ENCODE measurements at regions not wholly inside any gene's neighbourhood (a gene's known extent, or its start where the extent isn't known, plus 50 kb on each side); places are given as distances from the start of the nearest gene placed in this dataset.

DNA sequence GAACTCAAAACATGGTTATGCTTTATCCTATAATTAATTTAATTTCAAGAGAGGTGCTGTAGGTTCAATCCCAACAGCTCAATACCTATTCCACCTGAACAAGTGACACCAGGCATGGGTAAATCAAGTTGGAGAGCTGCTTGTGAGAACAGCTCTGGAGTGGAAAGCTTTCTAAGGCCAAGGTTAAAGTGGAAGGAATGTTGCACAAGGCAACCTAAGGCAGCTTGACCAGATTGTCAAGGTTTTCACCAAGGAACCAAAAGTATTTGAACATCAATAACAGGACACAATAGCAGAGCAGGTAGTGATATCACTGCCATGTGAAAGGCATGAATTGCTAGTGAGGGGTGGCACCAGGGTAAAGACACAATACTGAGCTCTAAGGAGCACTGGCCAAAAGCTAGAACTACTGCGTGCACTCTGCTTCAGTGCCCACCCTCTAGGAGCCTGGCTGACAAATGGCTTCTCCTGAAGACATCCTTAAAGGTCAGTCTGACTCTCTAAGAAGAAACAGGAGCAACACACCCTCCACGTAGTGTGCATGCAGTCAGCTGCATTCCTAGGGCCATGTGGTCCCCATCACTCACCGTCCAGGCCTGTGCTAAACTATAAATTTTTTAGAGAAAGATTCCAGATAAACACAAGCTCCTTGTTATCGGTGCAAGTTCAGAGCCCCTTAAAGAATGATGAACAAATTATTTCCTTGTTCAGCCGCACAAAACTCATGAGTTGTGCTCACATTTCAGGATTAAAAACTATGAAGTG lies 677.7 kb upstream of the KLF4 start:
- no peak for DNase-seq

DNA sequence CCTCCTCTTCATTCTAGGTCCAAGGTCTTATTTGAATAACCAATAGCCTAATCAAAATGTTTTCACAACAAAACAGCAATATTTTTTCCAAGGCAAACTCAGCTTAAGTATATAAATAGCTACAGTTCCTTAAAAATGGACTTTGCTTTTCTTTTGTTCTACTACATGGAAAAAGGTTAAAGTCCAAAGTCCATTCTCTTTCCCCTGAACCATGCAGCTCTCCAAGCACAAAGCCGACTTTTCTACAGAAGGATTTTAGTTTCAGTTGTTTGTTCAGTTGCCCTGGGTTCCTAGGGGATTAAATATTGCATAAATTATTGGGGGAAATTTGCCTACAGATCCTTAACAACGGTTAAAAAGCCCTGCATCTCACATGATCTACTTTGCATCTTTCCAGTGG lies 677.0 kb upstream of the KLF4 start:
- no peak for DNase-seq

DNA sequence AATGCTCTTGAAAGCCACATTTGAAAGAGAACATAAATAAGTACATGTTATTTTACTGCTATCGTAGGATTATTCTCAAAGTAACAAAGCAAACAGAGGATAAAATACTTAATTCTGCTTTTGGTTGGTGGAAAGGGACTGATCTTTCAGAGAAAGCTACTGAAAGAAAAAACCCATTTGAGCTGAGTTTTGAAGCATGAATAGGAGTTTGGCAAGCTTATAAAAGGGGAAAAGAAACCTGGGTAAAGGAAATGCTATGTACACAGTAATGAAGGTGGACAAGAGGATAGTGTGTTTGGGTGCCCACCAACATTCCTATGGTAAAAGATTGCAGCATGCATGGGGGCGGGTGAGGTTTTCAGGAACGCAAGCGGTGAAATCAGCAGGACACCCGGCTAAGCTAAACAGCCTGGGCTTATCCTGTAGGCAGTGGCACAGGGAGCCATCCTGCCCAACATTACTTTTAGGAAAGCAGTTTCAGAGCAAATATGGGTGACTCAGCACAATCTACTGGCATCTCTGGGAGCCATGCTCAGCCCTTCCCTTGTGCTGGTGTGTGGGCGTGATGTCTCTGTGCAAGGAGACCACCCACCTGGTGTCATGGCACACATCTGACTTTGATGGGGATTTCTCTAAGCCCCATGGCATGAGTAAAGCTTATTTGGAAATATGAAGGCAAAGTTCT lies 673.9 kb upstream of the KLF4 start:
- no peak for DNase-seq

DNA sequence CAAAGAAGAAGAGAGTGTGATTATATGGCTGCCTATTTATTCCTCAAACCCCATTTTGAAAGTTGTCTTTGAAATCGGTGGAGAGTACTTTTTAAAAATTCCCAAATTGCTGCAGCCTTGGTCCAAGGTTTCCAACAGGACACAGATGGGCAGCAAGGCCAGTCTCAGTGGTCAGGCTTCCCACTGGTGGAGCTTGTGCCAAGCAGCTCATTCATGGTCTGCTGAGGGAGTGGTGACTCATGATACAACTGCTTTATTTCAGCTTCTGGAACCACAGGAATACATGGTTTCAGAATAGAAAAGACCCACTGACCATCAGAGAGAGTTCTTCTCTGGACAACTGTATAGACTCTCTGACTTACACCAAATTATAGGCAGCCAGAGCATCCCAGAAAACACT lies 673.1 kb upstream of the KLF4 start:
- no peak for DNase-seq

DNA sequence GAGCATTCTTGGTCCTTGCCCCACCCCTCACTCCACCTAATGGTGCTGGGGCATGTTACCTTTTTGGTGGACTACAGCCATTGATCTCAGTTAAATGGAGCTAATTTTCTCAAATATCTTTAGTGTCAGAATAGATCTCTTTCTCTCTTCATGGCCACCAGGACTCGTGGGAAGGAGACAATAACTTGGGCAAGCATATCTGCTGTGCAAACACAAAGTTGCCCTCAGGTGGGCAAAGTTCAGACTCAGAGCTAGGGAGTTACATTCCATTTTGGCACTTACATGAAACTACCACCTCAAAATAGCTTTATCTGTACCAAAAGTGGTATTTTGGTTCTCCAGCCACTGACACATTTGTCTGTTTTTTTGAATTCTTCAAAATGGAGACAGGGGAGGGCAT lies 671.9 kb upstream of the KLF4 start:
- no peak for DNase-seq

DNA sequence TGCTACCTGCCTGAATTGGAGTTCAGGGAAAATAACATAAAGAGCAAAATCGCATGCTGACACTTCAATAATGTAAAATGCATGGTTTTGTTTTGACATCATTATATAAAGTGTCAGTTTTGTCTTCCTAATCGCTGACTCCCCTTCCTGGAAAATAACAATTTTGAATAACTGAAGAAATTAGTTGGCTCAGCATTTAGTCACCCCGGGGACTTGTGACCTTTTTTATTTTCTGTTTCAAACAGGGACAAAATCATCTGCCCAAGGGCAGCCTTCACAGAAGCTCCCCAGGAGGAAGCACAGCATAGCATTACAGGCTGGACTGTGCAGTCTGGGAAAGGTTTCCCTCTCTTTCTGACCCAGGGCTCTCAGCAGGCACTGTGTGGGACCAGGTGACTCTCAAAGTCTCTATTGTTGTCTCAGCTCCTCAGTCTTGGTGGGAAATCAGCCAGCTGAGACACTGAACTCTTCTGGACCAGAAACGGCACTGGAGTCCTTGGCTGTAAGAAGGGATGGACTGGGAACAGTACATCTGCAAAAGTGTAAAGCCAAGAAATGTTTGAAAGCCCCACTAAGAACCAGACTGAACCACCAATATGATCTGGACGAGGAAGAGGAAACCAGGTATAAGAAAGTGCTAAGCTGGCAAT lies 671.3 kb upstream of the KLF4 start:
- no peak for DNase-seq

DNA sequence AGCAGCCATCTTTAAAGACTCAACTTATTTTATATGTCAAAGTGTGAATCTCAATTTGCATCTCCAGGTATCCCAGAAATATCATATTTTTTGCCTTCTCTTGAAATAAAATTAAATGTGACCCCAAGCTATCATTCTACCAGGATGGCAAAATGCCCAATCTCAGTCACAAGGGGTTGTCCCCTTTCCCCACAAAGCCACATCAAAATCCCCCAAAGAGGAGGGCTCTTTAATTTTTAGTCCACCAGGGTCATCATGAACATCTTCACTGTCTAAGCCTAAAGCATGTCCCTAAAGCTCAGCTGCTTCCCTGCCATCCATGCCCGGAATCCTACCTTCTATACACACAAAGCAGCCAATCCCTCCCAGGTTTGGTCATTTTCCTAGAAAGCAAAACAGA lies 670.5 kb upstream of the KLF4 start:
- no peak for DNase-seq

DNA sequence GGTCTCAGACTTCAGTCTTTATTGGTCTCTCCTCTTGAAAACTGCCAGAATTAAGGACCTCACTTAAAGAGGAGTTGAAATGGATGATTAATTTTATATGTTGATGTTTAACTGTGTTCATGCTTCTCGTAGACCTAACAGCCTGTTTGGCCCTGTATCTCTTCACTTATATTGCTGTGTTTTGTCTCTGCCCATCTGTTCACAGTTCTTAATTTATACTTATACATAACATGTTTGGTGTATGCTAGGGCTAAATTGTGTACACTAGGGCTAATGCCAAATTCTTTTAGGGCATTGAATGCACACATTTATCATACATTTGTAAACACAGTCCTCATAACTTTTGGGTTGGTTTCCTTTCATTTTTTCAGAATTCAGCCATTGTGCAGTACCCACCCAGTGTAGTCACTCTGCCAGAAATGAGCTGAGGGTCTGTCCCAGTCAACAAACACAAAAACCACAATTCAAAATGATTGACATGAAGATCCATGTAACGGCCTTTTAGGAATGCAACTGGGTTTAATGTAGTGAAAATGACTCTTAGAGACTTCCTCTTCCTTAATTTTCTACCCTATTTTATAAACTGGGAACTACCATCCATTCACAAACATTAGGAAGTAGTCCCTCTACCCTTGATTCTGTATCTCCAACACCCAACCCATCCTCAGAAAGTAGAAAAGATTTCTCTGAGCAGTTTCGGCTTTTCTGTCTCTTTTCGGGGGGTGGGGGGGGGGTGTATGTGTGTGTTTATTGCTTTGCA lies 668.8 kb upstream of the KLF4 start:
- DNase-seq: no peak

DNA sequence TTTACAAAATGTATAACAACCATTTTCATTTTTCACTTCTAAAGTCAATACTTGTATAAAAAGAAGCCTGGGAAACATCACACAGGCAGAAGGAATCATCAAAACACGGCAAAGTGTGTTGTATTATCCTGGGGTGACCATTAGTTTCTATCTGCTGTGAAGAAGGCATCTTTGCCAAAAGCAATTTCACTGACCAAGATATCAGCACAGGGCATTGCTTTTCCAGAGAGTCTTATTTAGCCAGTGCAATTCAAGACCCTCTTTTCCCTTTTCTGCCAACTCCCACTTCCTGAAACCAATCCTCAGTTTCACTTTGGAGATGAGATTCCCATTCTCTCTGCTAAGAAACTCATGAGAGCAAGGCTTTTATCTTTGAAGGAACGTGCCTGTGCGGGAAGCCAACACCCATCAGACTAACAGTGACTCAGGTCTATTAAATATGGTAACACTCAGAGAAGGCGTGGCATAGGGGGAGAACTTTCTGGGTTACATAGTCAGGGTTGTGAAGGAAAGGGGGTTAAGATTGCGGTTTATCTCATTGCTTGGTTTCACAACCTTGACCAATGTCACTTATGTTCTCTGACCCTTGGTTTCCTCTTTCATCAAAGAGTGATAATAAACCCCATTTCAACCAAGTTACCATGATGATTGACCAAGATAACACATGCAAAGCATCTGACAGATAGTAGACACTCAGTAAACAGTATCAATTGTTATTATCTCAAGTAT lies 666.9 kb upstream of the KLF4 start:
- DNase-seq: no peak

DNA sequence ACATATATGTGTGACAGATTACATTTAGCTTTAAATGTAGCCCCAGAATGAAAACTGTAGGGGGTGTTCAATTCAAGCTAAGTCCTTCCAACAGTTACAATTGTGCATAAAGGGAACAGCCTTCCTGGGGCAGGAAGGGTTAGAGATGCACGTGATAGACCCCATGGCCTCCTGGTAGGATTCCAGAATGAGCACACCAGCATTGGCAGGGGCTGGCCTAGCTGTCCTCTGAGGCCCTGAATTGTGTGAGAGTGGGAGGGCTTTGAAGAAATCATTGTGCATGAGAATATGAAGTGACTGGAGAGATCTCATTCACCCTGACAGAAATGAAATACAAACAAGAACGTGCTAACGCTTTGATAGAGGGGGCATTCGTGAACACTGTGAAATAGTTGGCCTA lies 663.8 kb upstream of the KLF4 start:
- DNase-seq: no peak

DNA sequence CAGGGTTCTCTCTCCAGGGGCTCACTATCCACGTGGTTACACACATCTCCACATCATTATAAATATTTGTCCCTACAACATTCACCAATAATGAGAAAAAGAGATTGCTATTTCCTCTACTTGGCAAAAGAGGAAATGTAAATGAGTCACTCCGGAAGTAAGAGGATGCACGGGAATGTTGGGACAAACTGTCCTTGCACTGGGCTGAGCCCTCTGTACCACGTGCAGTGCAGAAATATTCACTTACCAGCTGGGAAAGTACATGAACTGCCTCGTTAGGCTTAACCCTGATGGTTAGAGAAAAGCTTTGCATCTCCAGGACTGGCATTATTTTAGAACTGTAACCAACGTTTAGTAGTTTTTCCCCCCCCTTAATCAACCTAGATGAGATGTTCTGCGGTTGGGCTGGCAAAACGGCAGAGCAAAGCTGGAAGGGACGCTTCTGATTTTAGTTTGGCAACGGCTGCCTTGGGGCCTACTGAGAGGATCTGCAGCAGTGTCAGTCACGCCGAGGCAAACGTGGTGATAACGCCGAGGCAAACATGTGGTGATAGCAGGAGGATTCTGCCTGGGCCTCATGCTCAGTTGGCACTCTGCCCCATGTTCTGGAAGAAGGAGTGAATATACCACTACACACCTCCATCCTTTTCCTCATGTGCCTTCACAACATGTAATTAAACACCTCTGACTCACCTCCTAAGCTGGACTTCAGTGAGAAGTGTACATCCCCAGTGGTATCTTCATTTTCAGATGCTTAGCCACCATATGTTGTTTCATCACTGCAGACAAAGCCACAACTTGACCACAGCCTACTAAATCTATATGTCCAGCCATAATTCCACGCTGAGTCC lies 661.4 kb upstream of the KLF4 start:
- DNase-seq: no peak

DNA sequence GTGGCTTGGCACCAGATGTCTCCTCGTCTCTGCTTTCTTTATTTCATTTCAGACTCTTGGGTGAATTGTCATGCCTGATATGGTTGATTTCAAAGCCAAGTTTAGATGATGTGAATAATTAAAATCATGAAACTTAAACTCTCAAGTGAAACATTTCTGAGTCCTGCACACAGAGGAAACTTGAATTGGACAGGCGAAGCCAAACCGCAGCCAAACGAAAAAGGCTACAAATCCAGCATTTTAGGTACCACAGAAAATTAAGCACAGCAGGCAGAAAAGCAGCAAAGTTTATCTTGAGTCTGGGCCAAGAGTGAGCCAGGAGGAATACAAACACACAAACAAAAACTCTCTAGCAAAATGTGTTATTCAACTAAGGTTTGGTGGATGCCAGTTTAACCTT lies 659.8 kb upstream of the KLF4 start:
- DNase-seq: no peak

DNA sequence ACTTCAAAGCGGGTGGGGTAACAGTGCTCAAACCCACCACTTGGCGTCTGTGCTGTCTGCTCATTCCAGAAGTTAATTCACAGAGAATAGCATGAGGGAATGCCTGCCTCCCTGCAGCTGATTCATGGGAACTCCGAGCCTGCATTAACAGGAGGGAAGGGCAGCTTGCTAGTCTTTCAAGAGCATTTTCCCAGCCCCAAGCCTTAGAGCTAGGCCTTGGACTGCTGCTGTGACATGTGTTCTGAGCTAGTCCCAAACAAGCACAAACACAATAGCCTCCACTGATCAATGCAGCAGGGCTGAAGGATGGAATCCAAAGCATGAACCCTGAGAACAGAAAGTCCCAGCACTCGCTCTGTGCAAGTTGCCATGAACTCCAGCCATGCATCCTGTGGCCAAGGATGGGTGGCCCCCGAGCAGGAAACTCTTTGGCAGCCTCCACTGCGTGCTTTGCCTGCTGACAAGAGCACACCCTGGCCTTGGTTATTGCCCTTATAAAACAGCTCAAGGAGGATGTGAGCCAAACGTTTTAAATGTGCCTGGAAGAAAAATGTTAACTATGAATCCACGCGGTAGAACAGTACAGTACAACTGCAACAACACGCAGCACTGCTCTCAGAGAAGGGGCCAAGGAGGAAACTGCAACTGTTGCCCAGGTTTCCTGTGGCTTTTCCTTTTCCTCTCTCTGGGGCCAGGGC lies 653.1 kb upstream of the KLF4 start:
- peak; percentile 87 for DNase-seq

DNA sequence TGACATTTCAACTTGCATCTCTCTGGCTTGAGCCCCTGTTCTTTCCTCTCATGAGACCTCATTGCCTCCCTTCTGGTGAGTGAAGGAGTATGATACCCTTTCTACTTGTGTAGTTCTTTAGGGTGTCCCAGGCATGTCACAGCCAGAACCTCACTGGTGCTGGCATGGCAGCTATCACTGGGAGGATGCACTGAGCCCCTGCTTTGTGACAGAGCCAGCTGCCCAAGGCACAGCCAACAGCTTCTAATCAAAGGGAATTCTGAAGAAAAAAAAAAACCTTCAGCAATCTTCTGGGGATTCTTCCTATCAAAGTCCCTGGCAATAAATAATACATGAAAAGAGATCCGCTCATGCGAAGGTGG lies 652.6 kb upstream of the KLF4 start:
- no peak for DNase-seq

DNA sequence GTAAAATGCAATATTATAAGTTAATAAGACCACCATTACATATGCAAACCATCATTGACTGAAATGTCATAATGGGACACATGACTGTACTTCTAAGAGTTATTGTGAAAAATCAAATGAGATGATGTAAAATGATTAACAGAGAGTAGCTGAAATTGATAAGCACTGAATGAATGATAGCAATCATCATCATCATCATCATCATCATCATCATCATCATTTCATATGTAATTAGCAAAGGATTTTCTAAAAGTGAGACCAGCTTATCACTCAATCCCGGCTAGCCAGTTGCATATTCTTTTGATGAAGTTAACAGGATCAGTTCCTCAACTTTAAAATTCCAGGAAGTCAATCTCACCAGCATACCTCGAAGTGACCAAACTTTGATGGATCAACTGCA lies 650.3 kb upstream of the KLF4 start:
- no peak for DNase-seq

DNA sequence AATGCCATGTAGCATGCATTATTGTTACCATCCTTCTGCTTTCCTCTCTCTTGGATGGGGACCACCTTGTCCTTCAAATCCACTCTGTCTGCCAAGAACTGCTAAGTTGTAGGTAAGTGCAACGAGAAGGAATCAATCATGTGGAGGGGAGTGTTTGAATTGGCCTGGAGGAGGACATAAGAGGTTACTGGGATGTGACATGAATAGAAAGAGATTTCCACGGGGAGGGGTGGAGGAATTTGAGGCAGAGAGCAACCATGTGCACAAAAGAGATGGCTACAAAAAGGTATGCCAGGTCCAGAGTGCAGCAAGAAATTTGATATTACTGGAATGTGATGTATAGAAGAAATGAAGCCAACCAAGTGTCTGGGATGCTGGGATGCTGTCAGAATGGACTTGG lies 648.9 kb upstream of the KLF4 start:
- DNase-seq: no peak

DNA sequence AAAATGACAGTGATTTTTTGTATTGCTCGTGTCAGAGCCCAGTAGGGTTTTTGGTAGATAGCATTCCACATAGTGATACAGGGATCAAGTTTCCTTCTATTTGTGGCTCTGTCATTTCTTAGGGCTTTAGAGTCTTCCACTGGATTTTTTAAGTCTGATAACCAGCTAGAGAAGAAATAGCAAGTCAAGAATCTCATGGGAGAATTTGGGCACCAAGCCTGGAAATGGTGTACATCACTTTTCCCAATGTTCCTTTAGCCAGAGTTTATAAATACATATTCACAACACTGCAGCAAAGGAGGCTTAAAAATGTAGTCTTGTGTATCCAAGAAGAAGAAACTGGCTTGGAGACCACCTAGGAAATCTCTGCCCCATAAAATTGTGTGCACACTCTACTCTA lies 647.1 kb upstream of the KLF4 start:
- no peak for DNase-seq

DNA sequence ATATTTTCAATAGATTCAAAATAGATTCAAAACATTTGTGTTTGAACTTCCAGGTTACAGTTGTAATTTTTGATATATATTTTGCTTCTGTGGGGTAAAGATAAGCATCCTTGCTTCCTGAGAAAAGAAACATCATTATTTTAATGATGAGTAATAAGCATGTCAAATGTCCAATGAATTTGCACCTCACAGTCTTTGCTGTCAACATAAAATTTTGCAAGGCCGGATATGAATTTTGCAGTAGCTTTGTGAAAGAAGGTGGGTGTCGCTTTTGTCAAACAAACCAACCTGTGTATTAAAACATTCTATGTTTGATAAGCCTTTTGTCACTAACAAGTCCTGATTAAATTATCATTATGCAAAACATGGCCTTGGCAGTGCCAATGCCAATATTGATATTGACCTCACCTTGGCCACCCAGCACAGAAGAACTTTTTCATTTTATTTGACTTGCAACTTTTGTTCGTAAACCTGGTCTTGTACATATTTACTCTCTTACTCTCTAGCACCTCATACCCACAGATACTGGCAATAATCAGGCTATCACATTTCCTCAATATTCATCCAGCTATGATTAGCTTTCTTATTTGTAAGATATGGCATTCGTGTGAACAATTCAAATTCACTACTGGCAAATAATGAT lies 645.0 kb upstream of the KLF4 start:
- no peak for DNase-seq

DNA sequence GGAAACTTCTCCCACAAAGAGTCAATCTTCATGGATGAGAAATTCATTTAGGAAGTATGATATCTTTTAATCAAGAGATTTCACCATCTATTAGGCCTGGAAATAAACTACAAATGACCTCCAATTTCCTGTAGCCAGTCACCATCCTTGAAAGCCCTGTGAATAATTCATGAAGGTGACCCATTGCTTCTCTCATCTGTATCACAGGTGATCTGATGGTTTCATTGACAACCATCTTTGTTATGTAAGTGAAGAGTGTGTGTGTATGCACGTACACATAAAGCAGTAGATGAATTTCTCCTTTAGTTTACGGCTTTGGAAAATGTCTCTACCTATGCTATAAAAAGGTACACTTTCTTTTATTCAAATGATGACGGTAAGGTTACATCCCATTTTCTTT lies 644.1 kb upstream of the KLF4 start:
- no peak for DNase-seq

DNA sequence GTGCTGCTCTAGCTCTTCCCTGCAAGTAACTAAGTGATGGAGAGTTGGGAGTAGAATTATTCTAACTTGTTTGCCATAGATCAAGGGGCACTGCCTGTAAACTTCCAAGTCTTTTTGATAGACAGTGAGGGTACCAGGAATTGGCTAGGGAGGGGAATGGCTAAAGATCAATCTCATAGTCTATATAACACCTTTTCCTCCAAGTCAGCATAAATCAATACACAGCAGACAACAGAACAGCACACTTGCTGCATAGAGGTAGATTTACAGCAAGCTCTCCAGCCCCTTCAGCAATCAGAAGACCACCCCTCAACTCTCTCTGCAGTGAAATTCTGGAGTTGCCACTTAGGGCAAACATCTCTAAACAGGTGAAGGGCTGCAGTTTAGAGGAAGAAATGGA lies 643.5 kb upstream of the KLF4 start:
- DNase-seq: no peak

DNA sequence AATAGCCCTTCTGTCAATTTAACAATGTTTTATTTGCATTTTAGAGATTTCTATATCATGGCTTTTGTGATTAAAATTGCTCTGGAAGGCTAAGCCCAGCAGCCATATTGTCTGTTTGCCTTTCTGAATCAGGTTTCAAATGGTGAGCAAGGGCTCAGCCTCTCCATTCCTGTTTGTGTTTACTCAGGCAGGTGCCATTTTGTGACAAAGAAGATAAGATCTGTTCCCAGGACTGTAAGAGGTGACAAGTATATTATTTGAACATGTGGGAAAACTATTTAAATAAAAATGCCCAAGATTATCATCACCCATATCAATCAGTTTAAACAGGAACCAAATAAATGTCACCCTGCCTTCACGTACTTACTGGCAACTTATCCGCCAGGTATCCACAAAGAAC lies 641.3 kb upstream of the KLF4 start:
- no peak for DNase-seq
